ENCODE measurements at regions not wholly inside any gene's neighbourhood (a gene's known extent, or its start where the extent isn't known, plus 50 kb on each side); places are given as distances from the start of the nearest gene placed in this dataset.

DNA sequence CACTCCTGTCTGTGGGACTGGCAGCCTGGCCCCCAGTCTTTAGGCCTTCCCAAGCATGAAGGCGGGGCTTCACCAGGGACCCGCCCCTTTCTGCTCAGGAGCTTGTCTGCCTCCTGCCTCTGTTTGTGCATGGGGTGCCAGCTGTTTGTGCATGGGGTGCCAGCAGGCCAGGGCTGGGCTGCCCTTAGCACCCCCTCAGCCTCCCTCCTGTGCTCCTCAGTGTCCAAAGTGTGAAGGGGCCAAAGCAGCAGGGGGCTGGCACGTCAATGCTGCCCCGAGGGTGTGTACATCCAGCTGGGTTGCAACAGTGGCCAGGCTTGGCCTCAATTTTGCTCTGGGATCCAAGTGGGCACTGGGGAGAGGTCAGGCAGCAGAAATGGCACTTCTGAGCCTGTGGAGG, 298.0 kb upstream of the GALNT5 start:
- POLR2A ChIA-PET = no interaction called here
- Mint-ChIP-seq H3K4me3 (no peak overlapping the region), H3K4me1 (no peaks in the 10 kb centered on the region), H3K9me3 (ENCODE audit: insufficient read depth) (no peaks in the 10 kb centered on the region), H3K27me3 (no peaks in the 10 kb centered on the region), H3K27ac (no peak overlapping the region)
- Histone ChIP-seq H3K79me2 (ENCODE audit: control insufficient read depth, insufficient read depth, low read length) (no peaks in the 10 kb centered on the region), H2AFZ (ENCODE audit: insufficient read depth, low read depth, low read length, poor library complexity, severe bottlenecking) (no peak overlapping the region), H3K27ac (ENCODE audit: low read length in 2 of 2) (no peak overlapping the region), H3K4me3 (ENCODE audit: control extremely low read depth in 1 of 5, extremely low read depth in 1 of 5, insufficient read depth in 1 of 5, low read depth in 2 of 5, low read length in 4 of 5) (no peak overlapping the region), H3K27me3 (replicated peaks in 1 of 4; ENCODE audit: control extremely low read depth in 1 of 4, control insufficient read depth in 3 of 4, insufficient read depth in 4 of 4, low read length in 3 of 4) (no peaks in the 10 kb centered on the region), H3K9me3 (ENCODE audit: control extremely low read depth in 1 of 3, control insufficient read depth in 2 of 3, insufficient read depth in 1 of 3, low read length in 2 of 3) (peaks cover 0 to 19% (median 11%) of the 10 kb centered on the region in 3 donors), H3K9ac (ENCODE audit: low read length) (no peak overlapping the region), H3K4me2 (replicated peaks; ENCODE audit: low read depth, low read length, poor library complexity, severe bottlenecking) (no peak overlapping the region), H3K36me3 (replicated peaks in 1 of 2; ENCODE audit: control extremely low read depth in 1 of 2, control insufficient read depth in 1 of 2, extremely low read depth in 1 of 2, insufficient read depth in 2 of 2, low read length in 1 of 2) (no peaks in the 10 kb centered on the region), H3K4me1 (ENCODE audit: control insufficient read depth in 2 of 2, insufficient read depth in 2 of 2, low read length in 2 of 2) (no peaks in the 10 kb centered on the region), H4K20me1 (ENCODE audit: control insufficient read depth, insufficient read depth, low read length, poor library complexity, severe bottlenecking) (no peaks in the 10 kb centered on the region)
- CTCF ChIA-PET = no interaction called here
- TF ChIP-seq EZH2 (IDR thresholded peaks at IDR 0.05; ENCODE audit: borderline replicate concordance, insufficient read depth, low read depth, low read length, poor library complexity, severe bottlenecking) (no peak), CTCF (IDR thresholded peaks at IDR 0.05) (no peak)
- ATAC-seq (ENCODE audit: low read depth) (no peak), DNase-seq (no peak)
- intact Hi-C loops (cut with micrococcal nuclease) = no loop called here
- WGBS (ENCODE audit: insufficient coverage) = 90% methylated on average over 4 of the region's 4 CpGs

- no peaks in the 10 kb centered on the region for H4K20me1 ChIP-seq (ENCODE audit: control insufficient read depth, insufficient read depth, low read length, poor library complexity, severe bottlenecking)
- ChIA-PET CTCF (no interaction called here), POLR2A (no interaction called here)
- H3K4me3 ChIP-seq (ENCODE audit: control extremely low read depth in 1 of 5, extremely low read depth in 1 of 5, insufficient read depth in 1 of 5, low read depth in 2 of 5, low read length in 4 of 5) = no peak overlapping the region
- intact Hi-C loops (cut with micrococcal nuclease) = no loop called here
- ATAC-seq (ENCODE audit: low read depth) (no peak), DNase-seq (no peak)
- no peak overlapping the region for H3K9ac ChIP-seq (ENCODE audit: low read length)
- no peak overlapping the region for H3K4me2 ChIP-seq (replicated peaks; ENCODE audit: low read depth, low read length, poor library complexity, severe bottlenecking)
- H3K27me3 Mint-ChIP-seq = peaks cover 6% of the 10 kb centered on the region
- no peak overlapping the region for H3K27ac Mint-ChIP-seq
- no peaks in the 10 kb centered on the region for H3K4me1 ChIP-seq (ENCODE audit: control insufficient read depth in 2 of 2, insufficient read depth in 2 of 2, low read length in 2 of 2)
- no peak overlapping the region for H3K27ac ChIP-seq (ENCODE audit: low read length in 2 of 2)
- H3K9me3 ChIP-seq (ENCODE audit: control extremely low read depth in 1 of 3, control insufficient read depth in 2 of 3, insufficient read depth in 1 of 3, low read length in 2 of 3) = no peaks in the 10 kb centered on the region
- no peaks in the 10 kb centered on the region for H3K9me3 Mint-ChIP-seq (ENCODE audit: insufficient read depth)
- H3K27me3 ChIP-seq (replicated peaks in 1 of 4; ENCODE audit: control extremely low read depth in 1 of 4, control insufficient read depth in 3 of 4, insufficient read depth in 4 of 4, low read length in 3 of 4) = no peaks in the 10 kb centered on the region
- WGBS (ENCODE audit: insufficient coverage) = no CpG with 5 or more reads among the region's 2 CpGs
- TF ChIP-seq CTCF (IDR thresholded peaks at IDR 0.05) (no peak), EZH2 (IDR thresholded peaks at IDR 0.05; ENCODE audit: borderline replicate concordance, insufficient read depth, low read depth, low read length, poor library complexity, severe bottlenecking) (no peak)
- no peaks in the 10 kb centered on the region for H3K79me2 ChIP-seq (ENCODE audit: control insufficient read depth, insufficient read depth, low read length)
- no peak overlapping the region for H2AFZ ChIP-seq (ENCODE audit: insufficient read depth, low read depth, low read length, poor library complexity, severe bottlenecking)
- H3K4me1 Mint-ChIP-seq = no peaks in the 10 kb centered on the region
- H3K36me3 ChIP-seq (replicated peaks in 1 of 2; ENCODE audit: control extremely low read depth in 1 of 2, control insufficient read depth in 1 of 2, extremely low read depth in 1 of 2, insufficient read depth in 2 of 2, low read length in 1 of 2) = no peaks in the 10 kb centered on the region
- H3K4me3 Mint-ChIP-seq = no peak overlapping the region
Observed at GRCh38 chr2:156982615-156983014, 274.9 kb upstream of the GALNT5 start.

Measured in B cell (primary cell).